ENCODE measurements at regions not wholly inside any gene's neighbourhood (a gene's known extent, or its start where the extent isn't known, plus 50 kb on each side); places are given as distances from the start of the nearest gene placed in this dataset.

- Histone ChIP-seq H2AFZ (ENCODE audit: low read length) (no peak overlapping the region), H4K20me1 (replicated peaks in 1 of 2; ENCODE audit: control insufficient read depth in 1 of 2, insufficient read depth in 2 of 2, low read length in 2 of 2) (no peaks in the 10 kb centered on the region), H4K8ac (ENCODE audit: extremely low read depth, insufficient read depth, low read length) (no peak overlapping the region), H3K18ac (ENCODE audit: extremely low read depth, low read length) (no peak overlapping the region), H4K91ac (replicated peaks; ENCODE audit: insufficient read length, low read length) (no peak overlapping the region), H3K56ac (replicated peaks; ENCODE audit: insufficient read length, low read depth, low read length) (no peak overlapping the region), H3K27me3 (replicated peaks in 1 of 4; ENCODE audit: control insufficient read depth in 3 of 4, extremely low read depth in 1 of 4, insufficient read depth in 3 of 4, low read length in 3 of 4) (no peaks in the 10 kb centered on the region), H3K23me2 (ENCODE audit: low read depth, low read length) (no peaks in the 10 kb centered on the region), H2BK15ac (ENCODE audit: low read length) (no peak overlapping the region), H2AK5ac (ENCODE audit: low read depth, low read length) (no peak overlapping the region), H2BK20ac (ENCODE audit: low read length) (no peak overlapping the region), H3K4ac (replicated peaks; ENCODE audit: insufficient read length, low read depth, low read length) (no peak overlapping the region), H4K5ac (ENCODE audit: insufficient read length, low read depth, low read length) (no peak overlapping the region), H3K9ac (replicated peaks in 1 of 4; ENCODE audit: extremely low read depth in 1 of 4, low read depth in 3 of 4, low read length in 3 of 4) (no peak overlapping the region; a peak in 1 of 7 replicates), H3K4me2 (ENCODE audit: insufficient read depth in 1 of 2, low read depth in 2 of 2, low read length in 2 of 2) (no peak overlapping the region), H3K9me3 (ENCODE audit: insufficient read depth in 2 of 2, low read depth in 1 of 2, low read length in 1 of 2) (no peaks in the 10 kb centered on the region), H3K27ac (ENCODE audit: low read depth, low read length) (no peak overlapping the region), H2BK120ac (replicated peaks; ENCODE audit: low read depth, low read length) (no peak overlapping the region), H3K4me1 (replicated peaks in 1 of 4; ENCODE audit: control insufficient read depth in 3 of 4, insufficient read depth in 4 of 4, low read length in 3 of 4) (peaks cover 0 to 2% (median 0%) of the 10 kb centered on the region in 4 experiments; a peak in 3 of 7 replicates), H2BK12ac (ENCODE audit: low read depth, low read length) (no peak overlapping the region), H3K79me2 (ENCODE audit: control insufficient read depth in 1 of 2, insufficient read depth in 2 of 2, low read length in 2 of 2) (no peaks in the 10 kb centered on the region), H3K23ac (ENCODE audit: insufficient read length) (no peak overlapping the region), H3K4me3 (ENCODE audit: extremely low read depth in 1 of 4, insufficient read depth in 2 of 4, low read depth in 3 of 4, low read length in 4 of 4) (no peak overlapping the region), H3K79me1 (ENCODE audit: low read depth, low read length) (no peaks in the 10 kb centered on the region), H3K14ac (ENCODE audit: insufficient read length) (no peak overlapping the region), H2BK5ac (ENCODE audit: low read depth, low read length) (no peak overlapping the region), H3K36me3 (ENCODE audit: control insufficient read depth in 2 of 4, insufficient read depth in 4 of 4, low read length in 3 of 4) (no peaks in the 10 kb centered on the region)
- no peak for TF ChIP-seq EP300 (IDR thresholded peaks at IDR 0.05; ENCODE audit: borderline replicate concordance in 1 of 2, low read depth in 2 of 2, low read length in 2 of 2)
- no peak for TF ChIP-seq EZH2 (IDR thresholded peaks at IDR 0.05; ENCODE audit: low read depth, low read length, severe bottlenecking)
- no peak for TF ChIP-seq KDM1A (IDR thresholded peaks at IDR 0.05; ENCODE audit: borderline replicate concordance, low read length)
- TF ChIP-seq BCL11A (IDR thresholded peaks at IDR 0.05; ENCODE audit: low read depth in 2 of 2, low read length in 2 of 2): no peak
- no peak for TF ChIP-seq E2F6 (IDR thresholded peaks at IDR 0.05)
- no peak for TF ChIP-seq NANOG (IDR thresholded peaks at IDR 0.05; ENCODE audit: insufficient read depth, low read depth, low read length, poor library complexity, severe bottlenecking)
- no peak for TF ChIP-seq MAX (IDR thresholded peaks at IDR 0.05)
- FAIRE-seq (no peak), DNase-seq (ENCODE audit: low read depth in 1 of 2, low spot score in 2 of 2) (no peak)
- ChIA-PET POLR2A (ENCODE audit: partially characterized antibody) (no interaction called here), CTCF (ENCODE audit: partially characterized antibody) (interaction anchor here (0.6 to 8.6 kb wide), 36 partner anchors 10 to 1445 kb away, joined by 3 to 82 read pairs (median 4); no protein-coding TSS in a partner anchor)
- WGBS, 2 experiments (ENCODE audit: extremely low coverage in 1 of 2, insufficient coverage in 1 of 2, insufficient read length in 1 of 2, insufficient replicate concordance in 2 of 2, low coverage in 1 of 2, low lambda C conversion rate in 2 of 2, missing lambda C conversion rate in 1 of 2): 97% methylated on average over 3 of the region's 3 CpGs; no CpG with 5 or more reads in 1 of the 2 experiments
Measured at GRCh38 chr2:15058721-15059157, 426.2 kb downstream of the LRATD1 start.
